Thoracic aorta (tissue), 2 donors: ENCODE measurements at regions not wholly inside any gene's neighbourhood (a gene's known extent, or its start where the extent isn't known, plus 50 kb on each side); places are given as distances from the start of the nearest gene placed in this dataset.

ENCODE experiments used
- ATAC-seq: fragments of 150-250 bp; one replicate; pipeline ENCODE4 v1.8.0; 2017; ENCODE audit warnings: low read depth; ENCODE audit not compliant: insufficient number of reproducible peaks, low FRiP score
- DNase-seq: peaks from one replicate; pipeline ENCODE4 v3.0.0-alpha.2; 2020; ENCODE audit warnings: low spot score
- H3K27ac ChIP-seq, 2 donors: fragments of 200-600 bp; sonication (generic); 1 replicate in 1 of 2; 2 replicates in 1 of 2; pipeline ENCODE4 v1.5.1; 2016; ENCODE audit warnings: mild to moderate bottlenecking in 2 of 2, moderate library complexity in 2 of 2
- H3K27me3 ChIP-seq: fragments of 200-600 bp; sonication (generic); replicated peaks from 2 replicates; pipeline ENCODE4 v1.6.0; 2016; ENCODE audit warnings: mild to moderate bottlenecking; ENCODE audit not compliant: insufficient read depth
- H3K36me3 ChIP-seq: fragments of 200-600 bp; sonication (generic); one replicate; pipeline ENCODE4 v1.5.1; 2016
- H3K4me1 ChIP-seq, 2 donors: fragments of 200-600 bp; sonication (generic); 1 replicate in 1 of 2; 2 replicates in 1 of 2; pipeline versions ENCODE4 v1.5.1 to v1.6.0; 2016; ENCODE audit warnings: low read depth in 2 of 2, mild to moderate bottlenecking in 1 of 2; ENCODE audit not compliant: control insufficient read depth in 1 of 2
- H3K4me3 ChIP-seq: fragments of 200-600 bp; sonication (generic); 2 replicates; pipeline ENCODE4 v1.5.1; 2016; ENCODE audit warnings: mild to moderate bottlenecking
- H3K9me3 ChIP-seq: fragments of 200-600 bp; sonication (generic); 2 replicates; pipeline ENCODE4 v1.5.1; 2016
- CTCF ChIP-seq: fragments of 200-600 bp; sonication (generic); IDR thresholded peaks from one replicate; pipeline ENCODE4 v1.5.1; 2019; ENCODE audit warnings: antibody characterized with exemption

GRCh38 chr2:106572541-106573450 is 85.6 kb downstream of the CD8B2 start:
- Histone ChIP-seq H3K27ac (no peak overlapping the region), H3K4me3 (no peak overlapping the region), H3K9me3 (no peaks in the 10 kb centered on the region), H3K27me3 (no peaks in the 10 kb centered on the region), H3K36me3 (no peaks in the 10 kb centered on the region), H3K4me1 (peaks cover 6 to 16% of the 10 kb centered on the region in 2 donors)
- DNase-seq (no peak), ATAC-seq (no peak)
- peak; percentile 4 for TF ChIP-seq CTCF

GRCh38 chr2:106573773-106574172 is 86.6 kb downstream of the CD8B2 start:
- Histone ChIP-seq H3K27ac (no peak overlapping the region), H3K9me3 (no peaks in the 10 kb centered on the region), H3K36me3 (no peaks in the 10 kb centered on the region), H3K27me3 (no peaks in the 10 kb centered on the region), H3K4me3 (no peak overlapping the region), H3K4me1 (peaks cover 6 to 16% of the 10 kb centered on the region in 2 donors)
- no peak for TF ChIP-seq CTCF
- DNase-seq (no peak), ATAC-seq (no peak)

- H3K4me3 ChIP-seq: no peak overlapping the region
- DNase-seq: no peak
- no peak for ATAC-seq
- no peaks in the 10 kb centered on the region for H3K36me3 ChIP-seq
- H3K9me3 ChIP-seq: no peaks in the 10 kb centered on the region
- peaks cover 6 to 16% of the 10 kb centered on the region in 2 donors for H3K4me1 ChIP-seq
- no peaks in the 10 kb centered on the region for H3K27me3 ChIP-seq
- H3K27ac ChIP-seq: no peak overlapping the region
- no peak for TF ChIP-seq CTCF
Observed at GRCh38 chr2:106575955-106576354, 88.8 kb downstream of the CD8B2 start.

- no peak for TF ChIP-seq CTCF
- DNase-seq (no peak), ATAC-seq (no peak)
- H3K27ac ChIP-seq: no peak overlapping the region
- H3K36me3 ChIP-seq: no peaks in the 10 kb centered on the region
- no peaks in the 10 kb centered on the region for H3K9me3 ChIP-seq
- H3K4me1 ChIP-seq: peaks cover 6 to 20% of the 10 kb centered on the region in 2 donors
- H3K4me3 ChIP-seq: no peak overlapping the region
- no peaks in the 10 kb centered on the region for H3K27me3 ChIP-seq
Observed at GRCh38 chr2:106577255-106577651, 90.1 kb downstream of the CD8B2 start.

- Histone ChIP-seq H3K4me3 (no peak overlapping the region), H3K36me3 (no peaks in the 10 kb centered on the region), H3K4me1 (peaks cover 6 to 21% of the 10 kb centered on the region in 2 donors), H3K27ac (no peak overlapping the region), H3K27me3 (no peaks in the 10 kb centered on the region), H3K9me3 (no peaks in the 10 kb centered on the region)
- DNase-seq (no peak), ATAC-seq (no peak)
- TF ChIP-seq CTCF: no peak
Observed at GRCh38 chr2:106579750-106580197, 92.6 kb downstream of the CD8B2 start.
